Transverse colon (tissue), 4 donors: ENCODE measurements at regions not wholly inside any gene's neighbourhood (a gene's known extent, or its start where the extent isn't known, plus 50 kb on each side); places are given as distances from the start of the nearest gene placed in this dataset.

ENCODE experiments used
- DNase-seq: peaks from one replicate; pipeline ENCODE4 v3.0.0-alpha.2; 2019
- H3K27ac ChIP-seq, 4 donors: fragments of 200-600 bp; sonication (generic); 2 replicates each; pipeline ENCODE4 v1.5.1; 2016 to 2018; ENCODE audit warnings: inconsistent platforms in 4 of 4
- H3K27me3 ChIP-seq: fragments of 200-600 bp; sonication (generic); 2 replicates; pipeline ENCODE4 v1.5.1; 2017; ENCODE audit warnings: inconsistent platforms
- H3K36me3 ChIP-seq, 4 donors: fragments of 200-600 bp; sonication (generic); 2 replicates each; pipeline ENCODE4 v1.5.1; 2017 to 2019; ENCODE audit warnings: inconsistent platforms in 4 of 4
- H3K4me1 ChIP-seq, 4 donors: fragments of 200-600 bp; sonication (generic); 2 replicates each; pipeline ENCODE4 v1.5.1; 2017 to 2020; ENCODE audit warnings: inconsistent platforms in 4 of 4
- H3K4me3 ChIP-seq, 4 donors: fragments of 200-600 bp; sonication (generic); 1 replicate in 1 of 4; 2 replicates in 3 of 4; pipeline versions ENCODE4 v1.5.1 to v1.6.1; 2017 to 2019; ENCODE audit warnings: inconsistent platforms in 4 of 4
- H3K9me3 ChIP-seq, 2 donors: fragments of 200-600 bp; sonication (generic); 2 replicates each; pipeline ENCODE4 v1.5.1; 2017 to 2019; ENCODE audit warnings: inconsistent platforms in 2 of 2
- EP300 ChIP-seq: sonication (generic); formaldehyde crosslinking; IDR thresholded peaks from one replicate; pipeline ENCODE4 v1.6.1; 2017; ENCODE audit warnings: antibody characterized with exemption, low read depth
- POLR2A ChIP-seq: fragments of 450-650 bp; IDR thresholded peaks from one replicate; pipeline ENCODE4 v1.6.1; 2016; ENCODE audit warnings: antibody characterized with exemption, mild to moderate bottlenecking, moderate library complexity
- POLR2AphosphoS5 ChIP-seq, 3 donors: sonication (generic); formaldehyde crosslinking; IDR thresholded peaks; one replicate each; pipeline ENCODE4 v1.6.1; 2016; ENCODE audit warnings: antibody characterized with exemption in 3 of 3
- WGBS, 2 donors: methylation state at CpG; one replicate each; pipeline ENCODE4 v1.1.5; 2018; ENCODE audit warnings: low coverage in 1 of 2; 5-methylcytosine and 5-hydroxymethylcytosine counted together
- in situ Hi-C, 4 donors: fragments of 200-750 bp; cut with MboI; loops; one replicate each; pipeline versions ENCODE4 v1.15.0 to v1.15.1; 2017; ENCODE audit warnings: low sequenced_read_pairs in 3 of 4, low pct_ligation_motif_present in 1 of 4, low pct_unique_long_range_greater_than_20kb in 1 of 4
- intact Hi-C: fragments of 100-400 bp; cut with DNase I; formaldehyde crosslinking; loops from one replicate; pipeline ENCODE4 v1.15.1; 2023; ENCODE audit warnings: low total_unique reads
- TF ChIP-seq, protein P1 (sequence below), 5 experiments: fragments of 200-600 bp in 3 of 5; fragments of 450-650 bp in 2 of 5; sonication (generic) in 3 of 5; IDR thresholded peaks; 1 replicate in 2 of 5; 2 replicates in 3 of 5; pipeline ENCODE4 v1.5.1; 2016 to 2017; ENCODE audit warnings: antibody characterized with exemption in 5 of 5, inconsistent platforms in 3 of 5, mild to moderate bottlenecking in 2 of 5, moderate library complexity in 1 of 5

DNA sequence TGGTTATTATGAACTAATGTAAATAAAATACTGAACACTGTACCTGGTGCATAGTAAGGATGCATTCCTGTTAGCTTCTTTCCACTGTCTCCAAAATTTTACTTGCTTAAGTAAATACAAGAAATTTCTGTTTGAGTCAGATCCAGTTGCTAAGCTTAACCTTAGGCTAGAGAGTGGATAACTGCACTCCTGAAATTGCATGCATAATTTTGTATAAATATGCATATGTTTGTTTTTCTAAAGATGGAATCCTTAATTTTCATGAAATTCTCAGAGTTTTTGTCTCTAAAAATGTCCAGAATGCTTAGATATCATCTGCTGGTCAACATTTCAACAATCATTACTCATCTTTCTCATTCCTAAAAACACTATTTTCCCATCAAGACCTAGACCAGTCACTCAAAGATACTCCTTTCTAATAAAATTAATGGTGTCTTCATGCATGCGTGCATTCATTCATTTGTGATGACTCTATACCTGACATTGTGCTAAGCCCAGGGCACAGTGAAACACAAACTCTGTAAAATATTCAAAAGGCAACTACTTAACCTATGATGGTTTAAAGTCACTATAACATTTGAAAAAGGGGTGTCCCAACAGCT is 284.8 kb downstream of the SEC61B start:
- TF ChIP-seq EP300, result no peak
- no peak for TF ChIP-seq POLR2A
- no peak for TF ChIP-seq POLR2AphosphoS5 (IDR thresholded peaks at IDR 0.05)
- TF ChIP-seq, protein P1, sequence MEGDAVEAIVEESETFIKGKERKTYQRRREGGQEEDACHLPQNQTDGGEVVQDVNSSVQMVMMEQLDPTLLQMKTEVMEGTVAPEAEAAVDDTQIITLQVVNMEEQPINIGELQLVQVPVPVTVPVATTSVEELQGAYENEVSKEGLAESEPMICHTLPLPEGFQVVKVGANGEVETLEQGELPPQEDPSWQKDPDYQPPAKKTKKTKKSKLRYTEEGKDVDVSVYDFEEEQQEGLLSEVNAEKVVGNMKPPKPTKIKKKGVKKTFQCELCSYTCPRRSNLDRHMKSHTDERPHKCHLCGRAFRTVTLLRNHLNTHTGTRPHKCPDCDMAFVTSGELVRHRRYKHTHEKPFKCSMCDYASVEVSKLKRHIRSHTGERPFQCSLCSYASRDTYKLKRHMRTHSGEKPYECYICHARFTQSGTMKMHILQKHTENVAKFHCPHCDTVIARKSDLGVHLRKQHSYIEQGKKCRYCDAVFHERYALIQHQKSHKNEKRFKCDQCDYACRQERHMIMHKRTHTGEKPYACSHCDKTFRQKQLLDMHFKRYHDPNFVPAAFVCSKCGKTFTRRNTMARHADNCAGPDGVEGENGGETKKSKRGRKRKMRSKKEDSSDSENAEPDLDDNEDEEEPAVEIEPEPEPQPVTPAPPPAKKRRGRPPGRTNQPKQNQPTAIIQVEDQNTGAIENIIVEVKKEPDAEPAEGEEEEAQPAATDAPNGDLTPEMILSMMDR (IDR thresholded peaks at IDR 0.05), result no peak

DNA sequence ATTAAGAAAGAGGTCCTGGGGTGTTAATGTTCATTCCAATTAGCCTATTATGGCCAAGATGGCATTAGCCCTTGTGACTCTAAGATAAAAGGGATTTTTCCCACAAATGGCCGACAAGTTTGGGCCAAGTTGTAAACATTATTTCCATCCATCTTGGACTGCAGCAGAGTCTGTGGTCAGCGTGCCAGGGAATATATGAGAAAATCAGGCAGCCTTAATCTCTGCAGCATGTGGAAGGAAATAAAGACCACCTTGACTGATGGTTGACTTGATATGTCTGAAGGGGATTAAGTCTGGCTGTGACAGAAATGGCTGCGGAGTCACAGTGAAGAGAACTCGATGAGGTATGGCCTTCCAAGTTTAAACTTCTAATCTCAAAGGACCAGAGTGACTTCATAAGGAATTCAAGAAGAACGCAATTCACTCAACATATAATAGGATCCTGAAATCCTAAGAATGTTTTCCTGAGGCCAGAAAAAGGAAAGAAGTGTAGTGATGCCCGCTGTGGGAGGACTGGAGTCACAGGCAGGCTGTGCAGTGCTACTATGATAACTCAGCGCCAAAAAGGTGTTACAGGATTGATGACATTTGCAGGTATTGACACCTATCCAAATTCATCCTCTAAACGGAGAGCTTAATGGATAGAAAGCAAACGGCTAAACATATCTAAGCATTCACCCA is 287.1 kb downstream of the SEC61B start:
- no peak for DNase-seq
- Histone ChIP-seq H3K27ac (no peak overlapping the region), H3K36me3 (no peaks in the 10 kb centered on the region), H3K4me1 (no peaks in the 10 kb centered on the region), H3K27me3 (no peaks in the 10 kb centered on the region), H3K4me3 (no peak overlapping the region), H3K9me3 (no peaks in the 10 kb centered on the region)
- in situ Hi-C loops (loop anchor here in 1 of 4 donors (25.0 kb wide), 1 partner anchor 97 kb away; no protein-coding TSS in a partner anchor), intact Hi-C loops (no loop called here)
- WGBS, 2 donors, result 82 to 87% methylated on average over 8 to 9 of the region's 9 CpGs
- TF ChIP-seq, protein P1 (IDR thresholded peaks at IDR 0.05), result no peak
- TF ChIP-seq EP300 (no peak), POLR2A (no peak), POLR2AphosphoS5 (IDR thresholded peaks at IDR 0.05) (no peak)

More for the DNA sequence above, 284.8 kb downstream of the SEC61B start:
- Histone ChIP-seq H3K4me3 (no peak overlapping the region), H3K36me3 (no peaks in the 10 kb centered on the region), H3K9me3 (no peaks in the 10 kb centered on the region), H3K27me3 (no peaks in the 10 kb centered on the region), H3K27ac (no peak overlapping the region), H3K4me1 (no peaks in the 10 kb centered on the region)
- no peak for DNase-seq
- in situ Hi-C loops, result loop anchor here in 1 of 4 donors (25.0 kb wide), 1 partner anchor 95 kb away; no protein-coding TSS in a partner anchor
- intact Hi-C loops, result no loop called here
- 89 to 95% methylated on average over 1 of the region's 1 CpG for WGBS, 2 donors

DNA sequence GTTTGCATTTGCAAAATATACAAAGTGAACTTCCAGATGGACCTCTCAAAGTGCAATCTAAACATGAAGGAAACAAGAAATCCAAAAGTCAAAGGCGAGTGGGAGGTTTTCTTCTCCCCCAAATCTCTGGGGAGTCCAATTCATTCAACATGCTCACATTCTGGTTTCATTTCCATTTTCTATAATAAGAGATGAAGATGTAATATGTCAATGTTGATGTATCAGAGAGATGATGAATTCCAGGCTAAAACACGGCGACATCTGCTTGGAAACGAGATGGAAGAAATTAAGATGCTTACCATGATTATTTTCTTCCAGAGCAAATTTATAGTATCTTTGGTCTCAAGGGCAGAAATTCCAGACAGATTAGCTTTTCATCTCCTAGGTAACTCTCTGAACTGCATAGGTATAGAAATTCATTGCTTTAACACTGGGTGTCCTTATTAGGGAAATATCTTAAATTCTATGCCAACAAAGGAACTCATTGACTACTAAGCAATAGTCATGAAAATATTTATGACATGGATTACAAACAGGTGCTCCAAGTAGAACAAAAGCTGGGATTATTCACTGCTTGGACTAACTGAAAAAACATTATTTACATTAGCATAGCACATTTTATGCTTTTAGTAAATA is 287.9 kb downstream of the SEC61B start:
- Histone ChIP-seq H3K4me3 (no peak overlapping the region), H3K27me3 (no peaks in the 10 kb centered on the region), H3K27ac (no peak overlapping the region), H3K9me3 (no peaks in the 10 kb centered on the region), H3K4me1 (no peaks in the 10 kb centered on the region), H3K36me3 (no peaks in the 10 kb centered on the region)
- TF ChIP-seq POLR2A, result no peak
- 60 to 71% methylated on average over 4 of the region's 4 CpGs for WGBS, 2 donors
- intact Hi-C loops, result no loop called here
- in situ Hi-C loops, result loop anchor here in 1 of 4 donors (25.0 kb wide), 1 partner anchor 98 kb away; no protein-coding TSS in a partner anchor
- no peak for DNase-seq

DNA sequence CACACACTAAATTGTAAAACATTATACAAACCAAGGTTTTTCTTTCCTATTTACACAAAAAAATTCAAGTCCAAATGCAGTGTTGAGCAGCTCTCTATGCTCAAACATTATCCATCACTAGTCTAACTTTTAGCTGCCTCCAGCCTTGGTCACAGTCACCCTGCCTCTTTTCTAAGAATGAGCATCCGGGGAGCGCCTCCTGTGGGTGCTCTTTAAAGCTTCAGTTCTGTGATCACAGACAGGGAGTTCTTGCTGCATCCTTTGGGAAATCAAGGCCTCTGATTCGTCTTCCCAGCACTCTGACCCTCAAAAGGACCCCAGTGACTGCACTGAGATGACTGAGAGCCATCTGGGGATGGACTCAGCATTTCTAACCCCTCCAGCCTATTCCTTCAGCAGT is 289.6 kb downstream of the SEC61B start:
- in situ Hi-C loops, result loop anchor here in 1 of 4 donors (25.0 kb wide), 1 partner anchor 99 kb away; no protein-coding TSS in a partner anchor
- TF ChIP-seq EP300 (no peak), POLR2A (no peak), POLR2AphosphoS5 (IDR thresholded peaks at IDR 0.05) (no peak)
- TF ChIP-seq, protein P1 (IDR thresholded peaks at IDR 0.05), result no peak
- 60 to 88% methylated on average over 1 to 3 of the region's 3 CpGs for WGBS, 2 donors
- Histone ChIP-seq H3K27ac (no peak overlapping the region), H3K9me3 (no peaks in the 10 kb centered on the region), H3K4me3 (no peak overlapping the region), H3K27me3 (no peaks in the 10 kb centered on the region), H3K4me1 (no peaks in the 10 kb centered on the region), H3K36me3 (no peaks in the 10 kb centered on the region)
- DNase-seq, result no peak
- intact Hi-C loops, result no loop called here
